ENCODE measurements at regions not wholly inside any gene's neighbourhood (a gene's known extent, or its start where the extent isn't known, plus 50 kb on each side); places are given as distances from the start of the nearest gene placed in this dataset.

DNA sequence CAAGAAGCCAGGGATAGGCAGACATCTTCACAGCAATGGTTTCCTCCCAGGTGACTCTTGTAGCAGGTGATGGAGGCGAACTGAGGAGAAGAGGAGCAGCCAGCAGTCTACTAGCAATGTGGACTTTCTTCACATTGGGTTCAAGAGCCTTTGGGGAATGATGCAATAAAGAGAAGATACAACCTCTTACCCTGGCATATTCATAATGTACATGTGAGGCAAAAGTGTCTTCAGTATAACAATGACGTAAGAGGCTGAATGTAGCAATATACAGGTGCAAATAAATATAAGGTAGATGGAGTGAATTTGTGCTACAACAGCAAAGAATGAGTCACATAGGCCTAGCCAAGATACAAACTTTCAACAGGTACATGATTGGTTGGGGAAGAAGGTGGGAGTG lies 70.9 kb upstream of the SOX9 start:
- TF ChIP-seq, protein P1, sequence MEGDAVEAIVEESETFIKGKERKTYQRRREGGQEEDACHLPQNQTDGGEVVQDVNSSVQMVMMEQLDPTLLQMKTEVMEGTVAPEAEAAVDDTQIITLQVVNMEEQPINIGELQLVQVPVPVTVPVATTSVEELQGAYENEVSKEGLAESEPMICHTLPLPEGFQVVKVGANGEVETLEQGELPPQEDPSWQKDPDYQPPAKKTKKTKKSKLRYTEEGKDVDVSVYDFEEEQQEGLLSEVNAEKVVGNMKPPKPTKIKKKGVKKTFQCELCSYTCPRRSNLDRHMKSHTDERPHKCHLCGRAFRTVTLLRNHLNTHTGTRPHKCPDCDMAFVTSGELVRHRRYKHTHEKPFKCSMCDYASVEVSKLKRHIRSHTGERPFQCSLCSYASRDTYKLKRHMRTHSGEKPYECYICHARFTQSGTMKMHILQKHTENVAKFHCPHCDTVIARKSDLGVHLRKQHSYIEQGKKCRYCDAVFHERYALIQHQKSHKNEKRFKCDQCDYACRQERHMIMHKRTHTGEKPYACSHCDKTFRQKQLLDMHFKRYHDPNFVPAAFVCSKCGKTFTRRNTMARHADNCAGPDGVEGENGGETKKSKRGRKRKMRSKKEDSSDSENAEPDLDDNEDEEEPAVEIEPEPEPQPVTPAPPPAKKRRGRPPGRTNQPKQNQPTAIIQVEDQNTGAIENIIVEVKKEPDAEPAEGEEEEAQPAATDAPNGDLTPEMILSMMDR (IDR thresholded peaks at IDR 0.05; ENCODE audit: control extremely low read depth in 1 of 3, insufficient read depth in 1 of 3, low read depth in 1 of 3, low read length in 3 of 3): no peak
- TF ChIP-seq RFX5 (IDR thresholded peaks at IDR 0.05; ENCODE audit: borderline replicate concordance, low read depth, low read length): no peak
- TF ChIP-seq POLR2A (IDR thresholded peaks at IDR 0.05; ENCODE audit: control extremely low read depth in 1 of 2, low read depth in 2 of 2, low read length in 2 of 2): no peak
- no peak for TF ChIP-seq EGR1 (IDR thresholded peaks at IDR 0.05; ENCODE audit: borderline replicate concordance, low read depth, low read length)
- TF ChIP-seq SIN3A (conservative IDR thresholded peaks at IDR 0.05 in 1 of 2, IDR thresholded peaks at IDR 0.05 in 1 of 2; ENCODE audit: low read depth in 1 of 2, low read length in 2 of 2): no peak
- TF ChIP-seq MAFK (IDR thresholded peaks at IDR 0.05; ENCODE audit: low read depth, low read length): no peak
- no peak for TF ChIP-seq EZH2 (IDR thresholded peaks at IDR 0.05; ENCODE audit: low read depth, low read length, severe bottlenecking)
- no peak for TF ChIP-seq RBBP5 (IDR thresholded peaks at IDR 0.05; ENCODE audit: borderline replicate concordance, low read depth, low read length)
